ENCODE measurements at regions not wholly inside any gene's neighbourhood (a gene's known extent, or its start where the extent isn't known, plus 50 kb on each side); places are given as distances from the start of the nearest gene placed in this dataset.

GRCh38 chr2:128457006-128457604 is 138.4 kb upstream of the HS6ST1 start:
- Mint-ChIP-seq H3K27ac (no peak overlapping the region), H3K36me3 (ENCODE audit: low read depth) (no peaks in the 10 kb centered on the region), H3K27me3 (no peaks in the 10 kb centered on the region), H3K4me1 (no peaks in the 10 kb centered on the region), H3K9me3 (no peaks in the 10 kb centered on the region), H3K4me3 (no peak overlapping the region)
- no peak for DNase-seq
- CTCF ChIA-PET: no interaction called here
- POLR2A ChIA-PET: no interaction called here

GRCh38 chr2:128457716-128458115 is 139.0 kb upstream of the HS6ST1 start:
- Mint-ChIP-seq H3K9me3 (no peaks in the 10 kb centered on the region), H3K27ac (no peak overlapping the region), H3K36me3 (ENCODE audit: low read depth) (no peaks in the 10 kb centered on the region), H3K4me1 (no peaks in the 10 kb centered on the region), H3K4me3 (no peak overlapping the region), H3K27me3 (no peaks in the 10 kb centered on the region)
- ChIA-PET CTCF (no interaction called here), POLR2A (no interaction called here)
- DNase-seq: no peak

GRCh38 chr2:128458505-128458904 is 139.8 kb upstream of the HS6ST1 start:
- no peak for DNase-seq
- Mint-ChIP-seq H3K4me1 (no peaks in the 10 kb centered on the region), H3K4me3 (no peak overlapping the region), H3K9me3 (no peaks in the 10 kb centered on the region), H3K27me3 (peaks cover 3% of the 10 kb centered on the region), H3K27ac (no peak overlapping the region), H3K36me3 (ENCODE audit: low read depth) (no peaks in the 10 kb centered on the region)
- CTCF ChIA-PET: no interaction called here
- POLR2A ChIA-PET: no interaction called here

DNA sequence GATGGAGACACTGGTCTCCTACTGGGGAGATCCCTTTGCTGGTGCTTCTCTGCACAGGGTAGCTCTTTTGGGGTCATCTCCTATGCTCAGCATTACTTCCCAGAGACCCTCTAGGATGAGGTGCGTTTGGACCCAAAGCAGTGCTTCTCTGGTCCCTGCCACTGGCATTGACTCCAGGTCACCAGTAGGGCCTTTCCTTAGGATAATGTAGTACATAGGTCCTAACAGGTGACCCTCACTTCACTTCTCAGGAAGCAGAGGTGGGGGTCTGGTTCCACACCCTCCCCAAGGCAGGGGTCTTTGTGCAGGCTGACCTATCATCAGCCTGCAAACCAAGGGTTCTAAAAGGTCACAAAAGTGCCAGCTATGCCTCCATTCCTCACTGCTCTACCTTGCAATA is 145.8 kb upstream of the HS6ST1 start:
- no peak overlapping the region for H3K27ac Mint-ChIP-seq
- peak; percentile 11 for DNase-seq
- peaks cover 16% of the 10 kb centered on the region for H3K9me3 Mint-ChIP-seq
- H3K36me3 Mint-ChIP-seq (ENCODE audit: low read depth): peaks cover 7% of the 10 kb centered on the region
- ChIA-PET CTCF (no interaction called here), POLR2A (no interaction called here)
- H3K4me1 Mint-ChIP-seq: no peaks in the 10 kb centered on the region
- H3K27me3 Mint-ChIP-seq: peaks cover 3% of the 10 kb centered on the region
- no peak overlapping the region for H3K4me3 Mint-ChIP-seq

DNA sequence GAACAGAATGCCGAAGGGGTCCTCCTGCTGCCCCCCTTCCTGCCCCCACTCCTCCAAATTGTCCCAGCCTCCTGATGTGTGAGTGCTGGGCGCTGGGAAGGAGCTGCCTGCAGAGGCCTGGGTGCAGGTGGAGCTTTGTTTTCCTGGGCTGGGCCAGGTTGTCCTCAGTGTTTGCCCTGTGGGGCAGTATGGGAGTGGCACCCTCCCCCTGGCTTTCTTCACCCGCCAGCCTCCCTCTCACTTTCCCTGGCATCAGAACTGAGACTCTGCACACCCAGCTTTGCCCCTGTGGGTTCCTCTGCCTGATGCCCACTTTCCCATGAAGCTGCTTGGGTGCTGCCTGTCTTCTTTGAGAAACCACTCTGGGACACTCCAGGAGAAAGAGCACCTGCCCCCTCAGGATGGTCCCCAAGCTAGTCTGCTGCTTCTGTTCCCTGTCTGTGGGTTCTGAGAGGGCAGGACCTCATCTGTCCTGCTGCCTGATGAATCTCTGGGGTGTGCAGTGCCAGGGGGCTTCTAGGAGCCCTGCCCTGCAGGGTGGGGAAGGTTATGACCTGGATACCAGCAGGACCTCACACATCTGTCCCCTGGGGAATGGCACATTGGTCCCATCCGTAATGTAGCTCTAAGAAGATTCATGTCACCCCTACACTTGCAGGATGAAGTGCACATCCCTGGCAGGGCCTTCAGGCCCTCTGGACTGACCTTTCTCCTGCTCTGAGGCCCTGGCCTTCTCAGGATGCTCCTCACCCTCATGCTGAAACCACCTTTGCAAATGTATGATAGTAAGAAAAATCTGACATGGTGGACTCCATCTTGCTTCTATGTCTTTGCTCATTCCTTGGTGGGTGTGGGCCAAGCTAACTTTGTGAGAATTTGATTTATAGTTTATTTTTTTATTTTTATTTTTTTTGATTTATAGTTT is 146.8 kb upstream of the HS6ST1 start:
- CTCF ChIA-PET: interaction anchor here (0.5 kb wide), 1 partner anchor 93 kb away, joined by 3 read pairs; no protein-coding TSS in a partner anchor
- peaks cover 26% of the 10 kb centered on the region for H3K9me3 Mint-ChIP-seq
- H3K4me3 Mint-ChIP-seq: no peak overlapping the region
- POLR2A ChIA-PET: no interaction called here
- H3K27ac Mint-ChIP-seq: no peak overlapping the region
- H3K36me3 Mint-ChIP-seq (ENCODE audit: low read depth): peaks cover 7% of the 10 kb centered on the region
- no peaks in the 10 kb centered on the region for H3K4me1 Mint-ChIP-seq
- H3K27me3 Mint-ChIP-seq: peaks cover 3% of the 10 kb centered on the region
- no peak for DNase-seq

DNA sequence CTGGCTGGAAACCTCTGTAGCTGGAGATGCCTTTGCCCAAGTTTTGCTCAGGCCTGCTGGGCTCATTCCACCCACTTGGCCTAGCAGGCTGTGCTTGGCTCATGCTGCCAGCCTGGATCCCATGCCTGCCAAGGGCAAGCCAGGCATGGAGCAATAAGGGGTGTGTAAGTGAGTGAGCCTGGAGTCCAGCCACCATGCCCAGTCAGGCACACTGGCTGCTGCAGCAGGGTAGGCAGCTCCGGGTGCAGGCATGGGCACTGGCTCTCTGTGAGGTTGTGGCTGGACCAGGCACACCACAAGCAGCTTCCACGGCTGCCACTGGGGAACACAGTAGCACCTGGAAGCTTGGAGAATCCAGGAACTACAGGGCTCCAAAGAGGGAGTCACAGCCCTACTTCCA is 147.7 kb upstream of the HS6ST1 start:
- peaks cover 3% of the 10 kb centered on the region for H3K27me3 Mint-ChIP-seq
- peak; percentile 7 for DNase-seq
- H3K36me3 Mint-ChIP-seq (ENCODE audit: low read depth): peaks cover 9% of the 10 kb centered on the region
- H3K9me3 Mint-ChIP-seq: peaks cover 28% of the 10 kb centered on the region
- H3K4me3 Mint-ChIP-seq: no peak overlapping the region
- POLR2A ChIA-PET: no interaction called here
- CTCF ChIA-PET: no interaction called here
- no peak overlapping the region for H3K27ac Mint-ChIP-seq
- H3K4me1 Mint-ChIP-seq: no peaks in the 10 kb centered on the region

GRCh38 chr2:128466776-128467175 is 148.1 kb upstream of the HS6ST1 start:
- Mint-ChIP-seq H3K36me3 (ENCODE audit: low read depth) (peaks cover 9% of the 10 kb centered on the region), H3K4me1 (no peaks in the 10 kb centered on the region), H3K4me3 (no peak overlapping the region), H3K27ac (no peak overlapping the region), H3K27me3 (peaks cover 3% of the 10 kb centered on the region), H3K9me3 (peaks cover 28% of the 10 kb centered on the region)
- POLR2A ChIA-PET: no interaction called here
- no peak for DNase-seq
- CTCF ChIA-PET: no interaction called here

GRCh38 chr2:128467321-128467969 is 148.8 kb upstream of the HS6ST1 start:
- H3K36me3 Mint-ChIP-seq (ENCODE audit: low read depth): peaks cover 9% of the 10 kb centered on the region
- H3K4me1 Mint-ChIP-seq: no peaks in the 10 kb centered on the region
- H3K27ac Mint-ChIP-seq: no peak overlapping the region
- no peak overlapping the region for H3K4me3 Mint-ChIP-seq
- ChIA-PET POLR2A (no interaction called here), CTCF (no interaction called here)
- peaks cover 28% of the 10 kb centered on the region for H3K9me3 Mint-ChIP-seq
- peak; percentile 7 for DNase-seq
- peaks cover 3% of the 10 kb centered on the region for H3K27me3 Mint-ChIP-seq

- Mint-ChIP-seq H3K9me3 (peaks cover 28% of the 10 kb centered on the region), H3K27ac (no peak overlapping the region), H3K4me3 (no peak overlapping the region), H3K27me3 (peaks cover 2% of the 10 kb centered on the region), H3K4me1 (peaks cover 6% of the 10 kb centered on the region), H3K36me3 (ENCODE audit: low read depth) (peaks cover 9% of the 10 kb centered on the region)
- ChIA-PET POLR2A (no interaction called here), CTCF (no interaction called here)
- DNase-seq: peak; percentile 3
Measured at GRCh38 chr2:128468186-128468920, 149.7 kb upstream of the HS6ST1 start.

DNA sequence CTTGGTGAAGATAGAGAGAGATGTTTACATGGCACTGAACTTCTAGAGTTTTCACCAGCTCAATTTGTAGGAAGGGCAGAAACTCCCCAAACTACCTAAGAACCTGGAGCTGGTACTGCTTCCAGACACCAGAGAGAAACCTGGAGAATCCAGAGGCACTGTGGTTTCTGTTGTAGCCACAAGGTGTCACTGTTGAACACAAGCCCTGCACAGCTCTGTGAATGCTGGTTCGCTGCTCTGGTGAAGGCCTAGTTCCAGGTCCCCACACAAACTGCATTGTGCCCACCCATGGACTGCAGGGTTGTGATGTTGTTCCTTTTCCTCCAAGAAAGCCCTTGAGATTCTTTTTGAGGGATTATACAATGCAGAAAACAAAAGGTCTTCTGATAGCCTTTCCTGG is 150.5 kb upstream of the HS6ST1 start:
- Mint-ChIP-seq H3K4me1 (peaks cover 8% of the 10 kb centered on the region), H3K9me3 (peaks cover 28% of the 10 kb centered on the region), H3K36me3 (ENCODE audit: low read depth) (peaks cover 9% of the 10 kb centered on the region), H3K4me3 (no peak overlapping the region), H3K27me3 (peaks cover 2% of the 10 kb centered on the region), H3K27ac (no peak overlapping the region)
- POLR2A ChIA-PET: no interaction called here
- DNase-seq: peak; percentile 15
- CTCF ChIA-PET: no interaction called here

DNA sequence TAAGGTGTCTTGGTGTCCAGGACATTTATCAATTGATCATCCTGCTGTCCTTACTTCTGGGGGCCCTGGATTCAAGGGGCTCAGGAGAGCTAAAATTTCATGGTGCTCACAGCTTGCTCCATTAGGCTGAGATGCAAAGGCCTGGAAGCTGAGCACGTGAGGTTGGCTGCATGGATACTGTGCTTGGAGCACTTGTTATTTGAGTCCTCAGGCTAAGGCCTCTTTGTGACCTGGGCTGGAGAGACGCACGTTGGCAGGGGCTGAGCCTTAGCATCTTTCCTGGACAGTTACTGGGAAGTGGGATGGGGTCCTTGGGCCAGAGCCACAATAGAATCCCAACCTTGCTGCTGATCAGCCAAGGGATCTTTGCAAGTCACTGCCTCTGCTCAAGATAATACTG is 151.2 kb upstream of the HS6ST1 start:
- DNase-seq: no peak
- peaks cover 28% of the 10 kb centered on the region for H3K9me3 Mint-ChIP-seq
- ChIA-PET CTCF (no interaction called here), POLR2A (no interaction called here)
- H3K4me3 Mint-ChIP-seq: no peak overlapping the region
- no peak overlapping the region for H3K27ac Mint-ChIP-seq
- H3K36me3 Mint-ChIP-seq (ENCODE audit: low read depth): peaks cover 9% of the 10 kb centered on the region
- H3K27me3 Mint-ChIP-seq: peaks cover 2% of the 10 kb centered on the region
- peaks cover 8% of the 10 kb centered on the region for H3K4me1 Mint-ChIP-seq

GRCh38 chr2:128472789-128473174 is 154.1 kb upstream of the HS6ST1 start:
- no peak for DNase-seq
- H3K27me3 Mint-ChIP-seq: peaks cover 3% of the 10 kb centered on the region
- H3K27ac Mint-ChIP-seq: peak overlapping the region; percentile 31
- peaks cover 8% of the 10 kb centered on the region for H3K36me3 Mint-ChIP-seq (ENCODE audit: low read depth)
- peaks cover 8% of the 10 kb centered on the region for H3K4me1 Mint-ChIP-seq
- ChIA-PET POLR2A (no interaction called here), CTCF (interaction anchor here (0.6 kb wide), 1 partner anchor 1461 kb away, joined by 3 read pairs; no protein-coding TSS in a partner anchor)
- H3K4me3 Mint-ChIP-seq: no peak overlapping the region
- H3K9me3 Mint-ChIP-seq: peaks cover 26% of the 10 kb centered on the region

Data from activated CD4-positive, alpha-beta memory T cell treated with anti-CD3 and anti-CD28 coated beads, Interleukin-2, amount 10 ng/mL, durations not matched to agents 7 days and 5 days (primary cell).